ENCODE measurements at regions not wholly inside any gene's neighbourhood (a gene's known extent, or its start where the extent isn't known, plus 50 kb on each side); places are given as distances from the start of the nearest gene placed in this dataset.

- TF ChIP-seq CTCF (IDR thresholded peaks at IDR 0.05) (no peak), ZFX (IDR thresholded peaks at IDR 0.05; ENCODE audit: borderline replicate concordance) (no peak)
Measured at GRCh38 chr5:2068531-2068930, 185.8 kb upstream of the IRX4 start.
